ENCODE measurements at regions not wholly inside any gene's neighbourhood (a gene's known extent, or its start where the extent isn't known, plus 50 kb on each side); places are given as distances from the start of the nearest gene placed in this dataset.
"Not testable (repeated sequence)": the region's sequence is repeated elsewhere in the genome, so short reads cannot be mapped to it uniquely, and the experiment has no call there.

DNA sequence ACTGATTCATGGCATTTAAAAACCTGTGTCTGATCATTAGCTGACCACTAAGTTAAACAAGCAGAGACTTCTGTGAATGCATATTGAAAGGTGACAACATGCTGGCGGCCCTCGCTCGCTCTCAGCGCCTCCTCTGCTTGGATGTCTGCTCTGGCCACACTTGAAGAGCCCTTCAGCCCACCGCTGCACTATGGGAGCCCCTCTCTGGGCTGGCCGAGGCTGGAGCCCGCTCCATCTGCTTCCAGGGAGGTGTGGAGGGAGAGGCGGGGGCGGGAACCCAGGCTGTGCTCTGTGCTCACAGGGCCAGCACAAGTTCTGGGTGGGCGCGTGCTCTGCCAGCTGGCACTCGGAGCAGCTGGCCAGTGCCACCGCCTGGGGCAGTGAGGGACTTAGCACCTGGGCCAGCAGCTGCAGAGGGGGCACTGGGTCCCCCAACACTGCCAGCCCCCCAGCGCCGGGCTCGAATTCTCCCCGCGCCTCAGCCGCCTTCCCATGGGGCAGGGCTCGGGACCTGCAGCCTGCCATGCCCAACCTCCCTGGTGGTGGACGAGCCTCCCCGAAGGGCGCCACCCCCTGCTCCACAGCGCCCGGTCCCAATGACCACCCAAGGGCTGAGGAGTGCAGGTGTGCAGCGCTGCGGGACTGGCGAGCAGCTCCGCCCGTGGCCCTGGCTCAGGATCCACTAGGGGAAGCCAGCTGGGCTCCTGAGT lies 252.4 kb downstream of the ZIC4 start:
- no peak for DNase-seq (ENCODE audit: low spot score)

DNA sequence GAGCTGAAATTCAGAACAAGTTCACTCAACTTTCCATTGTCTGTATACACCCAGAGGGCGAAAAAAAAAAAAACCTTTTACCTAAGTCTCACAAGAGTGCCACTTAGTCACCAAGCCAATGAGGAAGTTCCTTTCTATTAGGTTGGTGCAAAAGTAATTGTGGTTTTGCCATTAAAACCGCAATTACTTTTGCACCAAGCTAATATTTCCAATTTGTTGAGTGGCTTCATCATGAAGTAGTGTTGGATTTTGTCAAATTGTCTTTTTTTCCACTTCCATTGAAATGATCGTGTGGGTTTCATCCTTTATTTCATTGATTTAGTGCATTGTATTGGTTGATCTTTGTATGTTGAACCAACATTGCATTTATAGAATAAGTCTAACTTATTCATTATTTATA lies 253.9 kb downstream of the ZIC4 start:
- no peak for DNase-seq (ENCODE audit: low spot score)

DNA sequence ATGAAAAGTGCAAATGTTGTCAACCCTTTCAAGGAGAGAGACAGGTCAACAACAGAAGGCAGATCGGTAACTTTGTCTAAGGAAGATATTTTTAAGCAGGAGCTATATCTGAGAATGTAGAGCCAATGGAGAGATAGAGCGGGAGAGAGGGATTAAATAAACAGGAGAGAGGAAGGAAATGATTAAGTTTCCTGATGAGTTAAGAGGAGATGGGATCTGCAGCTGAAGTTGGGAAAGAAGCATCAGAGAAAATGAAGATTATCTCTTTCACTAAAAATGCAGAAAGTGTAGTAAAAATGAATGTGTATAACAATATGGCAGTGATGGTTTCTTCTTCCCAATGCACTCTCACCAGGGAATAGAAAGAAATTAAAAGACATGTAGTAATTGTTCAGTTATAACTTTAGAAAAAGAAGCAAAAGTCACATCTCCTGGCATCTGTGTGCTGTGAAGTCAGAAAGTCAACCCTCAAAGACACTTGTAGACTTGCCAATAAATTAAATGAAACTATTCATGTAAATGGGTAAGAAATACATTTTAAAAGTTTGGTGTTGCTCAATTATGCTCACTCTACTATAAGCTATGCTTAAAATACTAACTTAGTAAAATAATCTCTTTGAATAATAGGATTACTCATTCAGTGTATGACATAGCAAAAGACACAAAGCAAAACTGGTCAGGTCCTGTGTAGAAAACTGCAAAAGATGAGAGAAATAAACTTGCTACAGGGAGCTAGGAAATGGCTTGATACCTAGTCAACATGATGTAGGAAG lies 264.6 kb downstream of the ZIC4 start:
- DNase-seq (ENCODE audit: low spot score) = no peak

DNA sequence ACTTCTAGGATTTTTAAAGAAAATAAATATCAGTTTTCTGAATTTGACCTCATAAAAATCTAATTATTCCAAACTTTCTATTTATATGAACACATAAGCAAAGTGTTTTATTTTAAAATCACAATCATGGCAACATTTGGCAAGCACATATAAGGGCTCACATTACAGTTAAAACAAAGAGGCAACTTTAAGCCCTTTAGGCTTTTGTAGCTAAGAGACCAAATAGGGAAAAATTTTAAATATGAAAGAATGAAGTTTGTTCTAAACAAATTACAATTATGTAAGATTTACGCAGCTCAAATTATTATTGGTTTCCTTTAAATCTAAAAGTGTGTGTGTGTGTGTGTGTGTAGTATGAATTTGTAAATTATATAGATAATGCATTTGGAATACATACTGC lies 267.0 kb downstream of the ZIC4 start:
- DNase-seq (ENCODE audit: low spot score) = no peak

DNA sequence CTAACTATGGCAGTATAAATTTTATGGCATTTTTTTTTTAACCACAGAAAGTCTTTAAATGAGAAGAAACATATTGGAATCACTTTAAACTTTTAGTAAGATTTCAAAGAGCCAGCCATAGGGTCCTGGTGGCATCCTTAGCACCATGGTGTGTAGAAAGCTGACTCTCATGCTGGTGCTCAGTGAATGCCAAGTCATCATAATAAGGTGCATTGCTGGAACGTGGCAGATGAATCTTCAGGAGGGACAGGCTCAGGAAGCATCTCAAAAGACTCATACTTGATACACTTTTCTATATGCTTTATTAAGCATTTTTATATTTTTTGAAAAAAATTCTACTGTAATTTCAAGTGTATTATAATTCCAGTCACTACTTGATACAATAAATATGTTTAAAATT lies 274.2 kb downstream of the ZIC4 start:
- DNase-seq (ENCODE audit: low spot score) = no peak

DNA sequence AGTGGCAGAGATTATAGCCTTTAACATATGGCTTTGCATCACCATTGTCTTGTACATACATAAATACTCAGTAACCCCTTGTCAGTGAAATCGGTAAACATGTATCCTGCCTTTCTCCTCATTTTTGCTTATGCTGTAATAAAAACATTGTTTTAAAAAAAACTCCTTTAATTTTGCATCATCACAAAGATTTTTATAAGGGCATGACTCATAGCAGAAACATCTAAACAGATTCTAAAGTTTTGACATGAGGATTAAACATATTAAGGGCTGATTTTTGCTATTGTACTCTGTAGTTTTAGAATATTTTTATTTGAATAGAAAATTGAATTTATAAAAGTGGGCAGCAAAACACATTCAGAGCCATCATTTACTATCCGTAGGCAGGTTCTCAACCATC lies 275.9 kb downstream of the ZIC4 start:
- no peak for DNase-seq (ENCODE audit: low spot score)

DNA sequence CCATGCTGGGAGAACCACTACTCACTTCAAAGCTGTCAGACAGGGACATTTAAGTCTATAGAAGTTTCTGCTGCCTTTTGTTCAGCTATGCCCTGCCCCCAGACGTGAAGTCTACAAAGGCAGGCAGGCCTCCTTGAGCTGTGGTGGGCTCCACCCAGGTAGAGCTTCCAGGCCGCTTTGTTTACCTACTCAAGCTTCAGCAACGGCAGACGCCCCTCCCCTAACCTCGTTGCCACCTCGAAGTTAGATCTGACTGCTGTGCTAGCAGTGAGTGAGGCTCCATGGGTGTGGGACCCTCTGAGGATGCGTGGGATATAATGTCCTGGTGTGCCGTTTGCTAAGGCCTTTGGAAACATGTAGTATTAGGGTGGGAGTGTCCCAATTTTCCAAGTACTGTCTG lies 276.7 kb downstream of the ZIC4 start:
- DNase-seq (ENCODE audit: low spot score) = no peak

DNA sequence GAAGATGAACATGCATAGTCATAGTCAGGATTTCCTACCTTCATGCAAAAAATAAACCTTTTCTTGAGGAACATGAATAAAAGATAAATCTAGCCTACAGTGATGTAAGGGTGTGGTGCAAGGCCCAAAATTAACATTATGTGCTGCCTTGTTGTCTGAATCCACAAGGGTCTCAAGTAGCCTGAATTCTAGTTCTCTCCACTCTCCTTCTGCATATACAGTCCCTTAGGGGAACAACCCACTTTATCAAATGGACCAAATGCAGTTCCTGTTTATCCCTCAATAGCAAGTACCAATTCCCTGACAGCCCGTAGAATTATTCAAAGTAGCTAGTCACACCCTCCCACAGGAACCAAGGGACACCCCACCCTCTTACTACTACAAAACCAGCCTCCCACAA lies 284.0 kb downstream of the ZIC4 start:
- no peak for DNase-seq (ENCODE audit: low spot score)

DNA sequence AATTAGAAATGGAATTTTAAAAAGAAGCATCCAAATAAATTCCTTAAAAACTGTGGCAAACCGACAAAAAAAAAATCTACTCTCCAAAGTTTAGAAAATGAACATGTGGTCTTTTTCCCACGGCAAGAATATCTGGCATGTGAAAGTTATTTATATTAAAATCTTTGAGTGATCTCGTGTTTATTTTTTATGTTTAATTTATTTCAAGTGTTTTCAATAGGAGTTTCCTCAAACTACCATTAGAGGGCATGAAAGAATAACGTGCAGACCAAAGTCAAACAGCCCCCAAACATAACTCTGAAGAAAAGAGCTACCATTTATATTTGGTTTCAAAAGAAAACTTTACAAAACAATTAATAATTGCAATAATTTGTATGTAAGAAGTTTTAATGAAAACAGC lies 286.4 kb downstream of the ZIC4 start:
- DNase-seq (ENCODE audit: low spot score) = no peak

DNA sequence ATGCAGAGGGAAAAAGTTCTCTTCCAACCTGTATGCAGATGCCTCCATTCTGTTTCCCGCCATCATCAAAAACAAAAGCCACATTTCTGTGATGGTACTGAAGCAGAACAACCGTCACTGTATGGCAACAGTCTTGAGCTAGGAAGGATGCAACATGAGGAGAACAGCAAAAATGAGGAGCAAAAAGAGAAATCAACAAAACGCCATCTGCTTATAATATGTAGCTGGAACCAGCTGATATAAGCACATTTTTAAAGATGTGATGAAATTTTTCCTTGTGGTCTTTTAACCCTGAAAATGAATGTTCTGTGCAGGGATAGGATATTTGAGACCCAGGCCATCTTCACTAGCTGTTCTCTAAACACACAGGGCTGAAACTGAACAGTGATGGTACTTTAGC lies 287.0 kb downstream of the ZIC4 start:
- no peak for DNase-seq (ENCODE audit: low spot score)

DNA sequence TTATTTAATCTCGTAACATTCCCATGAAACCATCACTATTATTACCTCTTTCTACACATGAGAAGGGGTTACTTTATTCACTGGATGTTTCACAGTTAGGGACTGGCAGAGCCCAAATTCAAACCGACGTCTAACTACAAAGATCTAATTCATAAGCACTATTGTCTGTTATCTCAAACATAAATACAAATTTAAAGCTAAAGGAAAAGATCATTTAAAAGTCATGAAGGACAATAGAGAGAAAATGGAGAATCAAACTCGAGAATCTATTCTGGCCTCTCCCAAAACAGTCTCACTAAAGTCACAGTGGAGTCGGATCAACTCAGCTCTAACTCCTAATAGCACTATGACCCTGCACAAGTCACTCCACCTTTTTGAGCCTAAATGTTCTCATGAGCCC lies 287.7 kb downstream of the ZIC4 start:
- no peak for DNase-seq (ENCODE audit: low spot score)

DNA sequence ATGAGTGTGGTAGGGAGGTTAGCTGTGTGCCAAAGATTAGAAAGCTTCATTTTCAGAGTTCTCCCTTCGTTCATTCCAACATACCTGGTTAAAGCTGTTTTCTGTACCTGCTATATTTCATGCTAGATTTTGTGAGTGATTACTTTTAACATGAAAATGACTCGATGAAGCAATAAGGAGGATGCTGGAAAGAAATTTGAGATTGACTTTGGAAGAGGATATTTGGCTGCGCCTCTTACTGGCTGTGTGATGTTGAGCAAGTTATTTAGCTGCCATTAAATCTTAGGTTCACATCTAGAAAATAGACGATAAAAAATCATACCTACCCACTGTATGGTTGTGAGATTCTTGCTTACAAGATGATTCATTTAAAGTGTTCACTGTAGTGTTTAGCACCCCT lies 288.7 kb downstream of the ZIC4 start:
- DNase-seq (ENCODE audit: low spot score) = no peak

DNA sequence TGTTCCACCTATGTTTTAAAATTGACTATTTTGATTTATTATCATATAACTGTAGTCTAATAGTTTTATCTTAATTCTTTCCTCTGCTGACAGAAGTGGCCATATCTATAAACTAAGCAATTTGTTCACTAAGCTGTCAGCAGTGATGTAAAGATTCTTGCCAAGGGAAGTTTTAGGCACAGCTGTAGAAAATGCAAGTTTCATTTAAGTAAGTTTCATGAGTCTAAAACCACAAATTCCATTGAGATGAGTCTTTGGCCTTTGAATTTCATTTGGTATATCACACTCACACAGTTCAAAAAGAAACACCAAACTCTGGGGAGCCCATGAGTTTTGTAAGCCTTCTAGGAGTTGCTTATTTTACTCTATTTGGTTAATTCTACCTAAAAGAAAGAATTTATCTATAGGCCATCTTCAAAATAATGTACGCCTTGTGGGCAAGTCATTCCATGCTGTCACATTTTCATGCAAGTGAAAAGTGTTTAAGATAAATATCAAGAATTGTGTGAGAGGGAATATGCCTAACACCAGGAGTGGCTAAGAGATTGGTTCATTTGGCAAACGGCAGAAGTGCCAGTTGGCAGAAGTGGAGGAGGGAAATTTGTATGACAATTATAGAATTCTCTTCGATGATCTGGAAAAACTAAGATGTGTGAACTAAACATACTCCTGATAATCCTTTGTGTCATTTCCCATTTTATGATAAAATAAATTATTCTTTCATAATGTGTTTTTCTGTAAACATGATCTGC lies 292.9 kb downstream of the ZIC4 start:
- DNase-seq (ENCODE audit: low spot score) = no peak

DNA sequence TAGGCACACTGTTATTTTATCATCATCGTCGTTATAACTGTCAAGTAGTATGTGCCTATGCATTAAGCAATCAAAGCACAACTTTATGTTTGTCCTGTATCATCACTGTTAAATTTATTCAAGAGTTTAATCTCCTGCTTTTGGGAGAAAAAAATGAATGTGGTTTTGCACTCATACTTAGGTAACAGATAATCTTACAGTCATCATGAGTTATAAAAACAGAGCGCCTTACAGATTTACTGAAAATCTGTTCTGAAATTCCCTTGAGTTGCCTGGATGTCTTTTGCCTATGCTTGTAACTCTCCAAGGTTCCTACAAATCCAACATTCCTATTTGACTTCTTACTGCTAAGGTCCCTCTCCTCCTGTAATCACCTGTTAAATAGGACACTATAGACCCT lies 307.3 kb downstream of the ZIC4 start:
- no peak for DNase-seq (ENCODE audit: low spot score)

DNA sequence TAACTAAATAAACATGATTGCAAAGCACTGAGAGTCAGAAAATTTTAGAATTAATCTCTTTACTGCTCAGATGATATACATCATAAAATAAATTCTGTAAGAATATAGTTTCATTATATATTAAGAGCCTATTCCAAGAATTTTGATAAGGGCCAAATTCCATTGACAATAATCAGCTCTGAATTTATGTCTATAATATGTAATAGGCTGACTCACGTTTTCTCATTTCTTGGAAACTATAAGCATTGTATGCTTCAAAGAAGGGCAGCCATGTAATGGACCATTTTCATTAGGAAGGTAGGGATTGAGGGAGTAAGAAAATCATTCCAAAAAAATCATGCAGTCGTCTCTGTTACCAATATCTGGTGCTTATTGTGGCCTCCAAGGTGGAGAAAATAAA lies 315.9 kb downstream of the ZIC4 start:
- no peak for DNase-seq (ENCODE audit: low spot score)

DNA sequence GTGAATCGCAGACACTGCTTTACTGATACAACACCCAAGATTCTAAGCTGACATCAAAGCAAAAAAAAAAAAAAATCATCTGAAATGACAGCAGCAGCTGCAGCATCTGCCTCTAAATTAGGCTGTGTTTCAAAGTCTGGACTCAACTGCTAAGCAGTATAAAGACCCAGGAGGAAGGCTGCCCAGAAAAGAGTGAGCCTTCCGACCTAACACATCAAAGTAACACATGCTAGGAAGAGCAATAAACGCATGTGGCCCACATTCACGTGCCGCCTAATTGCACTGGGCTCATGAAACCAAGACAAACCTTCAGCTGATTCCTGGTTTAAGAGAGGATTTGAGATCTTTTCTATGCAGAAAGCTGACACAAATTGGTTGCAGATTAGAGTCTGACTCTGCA lies 317.1 kb downstream of the ZIC4 start:
- DNase-seq (ENCODE audit: low spot score) = no peak

DNA sequence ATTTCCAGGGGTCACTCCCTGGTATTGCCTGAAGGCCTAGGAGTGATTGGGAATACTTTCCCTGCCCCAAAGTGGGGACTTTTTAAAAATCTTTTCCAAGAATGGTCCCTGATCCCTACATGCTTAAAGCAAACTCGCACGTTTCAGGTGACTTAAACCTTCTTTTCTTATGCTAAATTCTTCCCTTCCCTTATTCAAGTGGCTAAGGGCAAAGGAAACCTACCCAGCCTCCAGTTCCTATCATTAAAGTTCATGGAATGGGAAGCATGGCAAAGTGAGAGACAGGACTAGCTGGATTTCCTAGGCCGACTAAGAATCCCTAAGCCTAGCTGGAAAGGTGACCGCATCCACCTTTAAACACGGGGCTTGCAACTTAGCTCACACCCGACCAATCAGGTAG lies 346.8 kb downstream of the ZIC4 start:
- DNase-seq (ENCODE audit: low spot score) = not testable (repeated sequence)

DNA sequence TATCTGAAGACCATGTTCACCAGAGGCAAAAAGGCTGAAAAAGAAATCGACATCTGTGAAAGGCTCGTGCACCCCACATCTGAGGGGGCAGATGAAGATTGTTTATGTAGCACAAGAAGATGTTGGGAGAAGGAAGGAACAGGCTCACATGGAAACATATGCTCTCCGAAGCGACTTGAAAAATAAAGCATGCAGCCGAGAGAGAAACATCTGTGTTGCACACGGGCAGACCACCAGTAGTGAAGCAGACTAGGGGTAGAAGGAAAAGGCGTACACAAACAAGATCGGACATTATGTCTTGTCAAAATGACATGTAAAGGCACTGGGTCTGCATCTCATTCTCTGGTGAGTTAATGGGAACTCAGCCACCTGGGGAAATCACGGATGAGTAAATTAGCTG lies 356.5 kb downstream of the ZIC4 start:
- DNase-seq (ENCODE audit: low spot score) = no peak

DNA sequence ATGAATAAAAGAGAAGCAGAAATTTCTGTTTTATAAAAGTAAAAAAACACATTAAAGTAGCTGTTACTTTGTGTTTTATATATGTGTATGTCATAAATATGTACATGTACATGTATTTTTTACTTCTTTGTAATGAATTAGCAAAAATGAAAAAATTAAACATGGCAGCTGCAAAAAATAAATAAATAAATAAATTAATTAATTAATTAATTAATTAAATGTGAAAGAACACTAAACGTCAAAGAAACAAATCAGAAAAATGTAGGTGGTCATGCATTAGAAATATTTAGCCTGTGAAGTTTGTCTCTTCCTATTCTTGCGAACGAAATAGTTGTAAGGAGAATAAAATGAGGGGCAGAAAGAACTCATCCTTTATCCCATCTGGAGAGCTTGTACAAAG lies 357.0 kb downstream of the ZIC4 start:
- DNase-seq (ENCODE audit: low spot score) = no peak

DNA sequence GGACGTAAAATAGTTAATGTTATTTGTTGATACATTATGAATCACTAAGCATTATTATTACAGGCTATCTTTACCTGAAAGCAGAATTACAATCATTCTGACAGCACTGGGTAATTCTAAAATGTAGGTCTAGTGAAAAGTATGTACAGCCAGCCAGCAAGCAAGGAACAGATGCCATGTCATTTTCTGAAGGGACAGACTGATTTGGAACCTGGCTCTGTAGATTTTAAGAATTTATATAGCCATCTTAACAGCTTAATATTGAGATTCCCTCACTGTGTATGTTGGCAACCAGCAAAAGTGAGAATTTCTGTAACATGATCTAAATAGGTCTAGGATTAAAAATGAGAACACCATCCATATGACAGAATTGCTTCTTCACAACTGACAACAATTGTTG lies 359.4 kb downstream of the ZIC4 start:
- no peak for DNase-seq (ENCODE audit: low spot score)

DNA sequence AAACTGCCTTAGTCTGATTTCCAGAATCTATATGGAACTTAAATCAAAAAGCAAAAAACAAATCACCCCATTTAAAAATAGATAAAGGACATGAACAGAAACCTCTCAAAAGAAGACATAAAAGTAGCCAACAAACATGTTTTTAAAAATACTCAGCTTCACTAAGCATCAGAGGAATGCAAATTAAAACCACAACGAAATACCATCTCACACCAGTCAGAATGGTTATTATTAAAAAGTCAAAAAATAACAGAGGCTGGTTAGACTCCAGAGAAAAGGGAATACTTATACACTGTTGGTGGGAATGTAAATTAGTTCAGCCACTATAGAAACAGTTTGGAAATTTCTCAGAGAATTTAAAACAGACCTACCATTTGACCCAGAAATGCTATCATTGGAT lies 367.9 kb downstream of the ZIC4 start:
- no peak for DNase-seq (ENCODE audit: low spot score)

DNA sequence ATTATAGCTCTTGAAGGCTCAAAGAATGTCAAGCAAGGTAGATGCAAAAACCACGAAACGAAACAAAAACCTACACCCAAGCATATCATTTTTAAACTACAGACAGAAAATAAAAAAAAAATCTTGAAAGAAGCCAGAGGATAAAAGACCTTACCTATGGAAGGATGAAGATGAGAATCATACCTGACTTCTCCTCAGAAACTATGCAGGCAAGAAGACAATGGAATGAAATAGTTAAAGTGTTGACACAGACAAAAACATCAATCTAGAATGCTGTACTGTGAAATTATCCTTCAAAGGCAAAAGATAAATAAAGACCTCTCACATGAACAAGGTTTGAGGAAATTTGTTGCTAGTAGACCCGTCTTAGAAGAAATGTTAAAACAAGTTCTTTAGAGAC lies 372.0 kb downstream of the ZIC4 start:
- no peak for DNase-seq (ENCODE audit: low spot score)

DNA sequence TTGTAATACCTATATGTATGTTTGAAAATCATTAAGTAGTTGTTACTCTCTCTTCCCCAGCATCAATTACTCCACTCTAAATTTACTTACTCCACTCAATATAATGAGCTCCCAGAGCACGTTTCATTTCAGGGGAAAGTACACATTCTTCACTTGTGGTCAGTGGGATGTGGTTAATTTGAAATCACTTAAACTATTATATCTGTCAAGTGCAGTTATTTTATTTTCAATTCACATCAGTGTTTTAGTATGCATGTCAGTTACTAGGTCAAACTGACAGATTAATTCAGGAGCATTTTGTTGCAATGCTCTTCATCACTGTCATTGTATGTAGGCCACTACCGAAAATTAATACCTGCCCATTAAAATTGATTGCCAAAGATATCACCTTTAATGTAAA lies 376.1 kb downstream of the ZIC4 start:
- DNase-seq (ENCODE audit: low spot score) = no peak

Measured in hematopoietic multipotent progenitor cell treated with erythropoietin and hydrocortisone succinate and interleukin-3 and kit ligand, for 15 days (in vitro differentiated cells).